GM18511 (cell line): ENCODE measurements at regions not wholly inside any gene's neighbourhood (a gene's known extent, or its start where the extent isn't known, plus 50 kb on each side); places are given as distances from the start of the nearest gene placed in this dataset.
A peak's percentile ranks its signal among the peaks of the same experiment; 100 is the strongest.

ENCODE experiments used
- ATAC-seq: cut with Tn5 transposase; IDR thresholded peaks from one replicate; pipeline ENCODE4 v1.9.1; 2021; ENCODE audit warnings: mild to moderate bottlenecking, moderate library complexity; ENCODE audit not compliant: unreplicated experiment

DNA sequence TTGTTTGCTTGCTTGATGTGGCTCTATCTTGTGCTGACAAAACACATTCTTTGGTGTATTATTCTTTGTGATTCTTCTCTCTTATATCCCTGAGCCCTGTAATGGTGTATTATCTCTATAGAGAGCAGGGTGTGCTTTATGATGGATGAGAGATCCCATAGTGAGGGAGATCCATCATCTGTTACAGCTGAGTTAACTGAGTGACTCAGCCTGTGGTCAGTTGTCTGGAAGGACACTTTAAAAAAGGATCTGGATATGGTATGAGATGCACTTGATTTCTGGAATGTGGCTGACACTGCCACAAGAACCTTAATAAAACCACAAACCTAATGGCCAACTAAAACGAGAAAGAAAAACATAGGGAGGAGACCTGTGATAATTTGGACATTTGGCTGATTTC, 461.4 kb upstream of the SYT1 start:
- no peak for ATAC-seq

DNA sequence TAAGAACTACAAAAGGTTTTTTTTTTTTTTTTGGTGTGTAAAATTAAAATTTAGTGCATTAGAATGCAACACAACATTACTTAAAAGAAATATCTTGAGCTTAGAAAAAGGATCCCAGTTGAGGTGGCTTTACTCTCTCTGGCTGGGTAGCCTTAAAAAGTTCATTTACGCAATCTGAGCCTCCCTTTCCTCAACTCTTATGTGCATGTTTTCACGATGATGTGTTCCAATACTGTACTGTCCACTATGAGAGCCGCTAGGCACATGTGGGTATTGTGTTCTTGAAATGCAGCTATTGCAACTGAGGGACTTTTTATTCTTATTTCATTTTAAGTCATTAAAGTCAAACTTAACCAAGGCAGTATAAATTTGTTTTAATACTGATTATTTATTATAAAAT, 460.9 kb upstream of the SYT1 start:
- no peak for ATAC-seq

DNA sequence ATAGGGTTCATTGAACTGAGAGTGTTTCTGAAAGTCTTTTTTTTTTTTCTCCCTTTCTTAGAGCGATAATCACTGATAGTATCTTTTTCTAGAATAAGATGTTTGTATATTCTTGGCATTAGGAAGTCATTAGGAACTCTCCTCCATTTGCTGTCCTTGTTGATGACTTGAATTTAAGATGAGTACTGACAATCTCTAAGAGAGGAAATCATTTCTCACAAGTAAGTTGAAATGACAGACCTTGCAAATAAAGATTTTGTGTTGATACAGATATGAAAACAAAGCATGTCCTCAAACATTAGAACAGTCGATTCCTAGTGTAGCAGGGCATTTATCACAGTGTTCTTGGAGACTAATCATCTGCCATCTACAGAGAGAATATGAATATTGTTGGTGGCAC, 458.4 kb upstream of the SYT1 start:
- no peak for ATAC-seq

DNA sequence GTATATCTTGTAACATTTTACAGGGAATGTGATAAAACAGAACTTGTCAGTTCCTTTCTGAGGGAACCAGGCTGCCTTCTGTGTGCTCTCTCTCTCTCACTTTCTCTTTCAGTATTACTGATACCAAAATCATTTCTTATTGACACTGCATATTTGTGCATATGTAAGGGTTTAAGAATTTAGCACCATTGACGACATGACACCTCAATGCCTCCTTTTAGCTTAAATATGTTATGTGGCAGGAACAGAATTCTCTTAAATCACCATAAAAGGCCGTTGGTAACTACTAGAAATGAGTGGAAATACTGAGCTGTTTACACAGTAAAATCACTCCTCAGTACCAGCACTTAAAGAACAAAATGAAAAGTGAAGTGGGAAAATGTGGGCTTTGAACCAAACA, 457.7 kb upstream of the SYT1 start:
- ATAC-seq = peak; percentile 86

DNA sequence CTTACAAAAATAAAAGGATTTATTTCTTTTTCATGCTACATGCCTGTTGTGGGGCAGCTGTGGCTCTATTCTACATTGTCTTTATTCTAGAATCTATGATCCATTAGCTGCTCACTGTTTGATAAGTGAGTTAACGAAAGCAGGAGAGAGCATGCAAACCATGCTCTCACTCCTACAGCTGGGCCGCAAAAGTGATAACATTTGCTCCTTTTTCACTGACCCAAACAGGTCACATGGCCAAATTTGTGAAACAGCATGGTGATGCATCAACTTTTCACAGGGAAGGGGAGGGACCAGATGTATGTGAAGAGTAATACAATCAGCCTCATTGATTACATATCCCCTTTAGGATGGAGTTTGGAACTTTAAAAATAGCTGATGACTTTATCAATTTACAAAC, 456.9 kb upstream of the SYT1 start:
- ATAC-seq = no peak

DNA sequence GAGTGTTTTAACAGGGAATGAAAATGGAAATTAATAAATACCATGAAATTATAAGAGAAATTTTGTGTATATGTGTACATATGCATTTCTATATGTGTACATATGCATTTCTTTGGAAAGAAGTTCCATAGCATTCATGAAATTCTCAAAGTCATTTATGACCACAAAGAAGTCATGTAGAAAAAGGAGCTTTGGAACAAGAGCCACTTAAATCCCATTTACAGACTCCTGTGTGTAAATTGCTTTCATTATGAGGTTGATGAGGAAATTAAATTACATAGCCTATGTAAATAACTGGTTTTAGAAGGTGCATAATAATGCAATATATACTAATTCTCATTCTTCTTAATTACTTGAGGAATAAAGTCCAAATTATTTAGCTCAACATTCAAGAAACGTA, 450.5 kb upstream of the SYT1 start:
- ATAC-seq = no peak

DNA sequence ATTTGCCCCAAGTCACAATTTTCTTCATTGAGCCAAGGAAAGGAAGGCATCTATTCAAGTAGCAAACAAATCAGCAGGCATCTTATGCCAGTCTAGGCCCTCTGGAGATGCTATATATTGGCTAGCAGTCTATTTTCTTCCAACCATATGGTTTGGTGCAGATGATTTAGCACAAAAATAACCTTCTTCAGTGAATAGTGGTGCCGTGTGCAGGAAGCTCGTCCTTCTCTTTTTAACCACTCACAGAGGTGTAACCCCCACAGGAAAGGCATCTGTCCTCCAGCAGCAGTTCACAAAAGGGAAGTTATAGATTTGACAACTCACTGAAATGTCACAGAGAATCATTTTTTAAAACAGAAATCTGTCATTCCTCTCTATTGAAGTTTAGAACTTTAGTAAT, 445.7 kb upstream of the SYT1 start:
- peak; percentile 58 for ATAC-seq

DNA sequence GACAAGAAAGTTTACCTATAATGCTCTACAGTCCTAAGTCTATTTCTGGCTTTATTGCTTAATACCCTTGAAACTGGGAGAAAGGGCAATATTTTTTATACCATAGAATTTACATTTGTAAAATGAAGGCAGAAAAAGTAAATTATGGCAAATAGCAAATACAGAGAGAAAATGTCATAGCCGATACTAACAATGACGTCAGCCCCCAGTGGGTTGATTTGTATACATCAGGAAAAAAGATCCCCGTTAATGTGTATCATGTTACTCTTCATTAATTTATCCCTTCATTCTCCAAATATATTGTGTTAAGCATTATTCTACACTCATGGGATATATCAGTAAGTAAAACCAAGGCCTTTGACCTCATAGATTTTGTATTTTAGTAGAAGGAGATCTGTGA, 445.1 kb upstream of the SYT1 start:
- ATAC-seq = no peak

DNA sequence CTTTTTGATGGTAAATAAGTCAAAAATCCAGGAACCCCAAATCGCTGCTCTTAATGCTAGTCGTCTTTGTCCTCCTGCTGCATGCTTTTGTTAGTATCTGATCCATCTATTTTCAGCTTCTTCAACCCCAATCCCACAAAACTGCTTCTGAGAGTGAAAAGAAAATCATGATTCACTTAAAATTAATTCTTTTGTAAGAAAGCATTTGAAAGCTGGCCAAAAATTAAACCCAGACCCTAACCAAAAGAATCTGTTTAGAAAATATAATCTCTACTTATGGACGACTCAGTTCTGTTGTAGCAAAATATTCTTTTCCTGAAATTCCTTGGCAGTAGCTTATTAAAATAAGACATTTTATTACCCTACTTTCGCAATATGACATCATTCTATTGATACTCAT, 443.6 kb upstream of the SYT1 start:
- ATAC-seq = no peak

DNA sequence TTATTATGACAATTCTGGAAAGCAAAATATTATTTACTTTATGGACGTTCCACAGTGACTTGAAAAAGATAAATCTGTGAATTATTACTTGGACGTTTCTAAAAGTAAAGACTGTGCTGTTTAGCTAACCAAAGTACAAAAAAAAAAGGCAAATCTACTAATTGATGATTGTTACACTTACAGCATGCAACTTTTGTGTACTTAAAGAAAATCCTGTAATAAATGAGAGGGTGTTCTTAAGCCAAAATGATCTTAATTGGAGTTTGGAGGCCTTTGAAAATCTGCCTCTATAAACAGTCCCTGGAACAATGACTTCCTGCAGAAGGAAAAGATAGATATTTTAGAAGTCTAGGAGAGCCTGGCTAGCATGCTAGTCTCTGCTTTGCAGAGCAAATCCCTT, 434.0 kb upstream of the SYT1 start:
- no peak for ATAC-seq

DNA sequence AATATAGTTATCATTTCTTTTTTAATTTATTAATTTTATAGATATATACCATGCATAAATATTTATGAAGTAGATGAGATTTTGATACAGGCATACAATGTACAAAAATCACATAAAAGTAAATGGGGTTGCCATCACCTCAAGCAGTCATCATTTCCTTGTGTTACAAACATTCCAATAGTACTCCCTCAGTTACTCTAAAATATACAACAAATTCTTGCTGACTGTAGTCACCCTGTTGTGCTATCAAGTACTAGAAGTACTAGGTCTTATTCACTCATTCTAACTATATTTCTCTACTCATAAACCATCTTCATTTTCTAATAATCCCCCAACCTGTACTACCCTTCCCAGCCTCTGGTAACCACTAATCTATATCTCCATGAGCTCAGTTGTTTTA, 432.6 kb upstream of the SYT1 start:
- ATAC-seq = no peak

DNA sequence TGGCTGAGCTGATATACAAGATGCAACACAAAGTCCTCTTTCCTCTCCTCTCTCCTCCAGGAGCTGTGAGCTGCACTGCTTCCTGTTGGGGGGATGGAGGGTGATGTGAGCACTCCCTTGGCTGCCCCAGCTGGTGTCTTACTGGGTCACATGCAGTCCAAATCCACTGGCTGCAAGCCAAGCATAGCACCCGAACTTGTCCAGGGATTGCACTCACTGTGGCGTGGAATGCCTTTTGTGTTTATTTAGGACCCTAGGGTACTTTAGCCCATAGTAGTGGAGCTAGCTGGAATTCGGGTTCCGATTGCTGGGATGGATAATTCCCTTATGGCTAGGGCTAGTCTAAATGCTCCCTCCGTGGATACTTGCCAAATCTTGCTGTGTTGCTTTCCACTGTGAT, 424.9 kb upstream of the SYT1 start:
- ATAC-seq = no peak

DNA sequence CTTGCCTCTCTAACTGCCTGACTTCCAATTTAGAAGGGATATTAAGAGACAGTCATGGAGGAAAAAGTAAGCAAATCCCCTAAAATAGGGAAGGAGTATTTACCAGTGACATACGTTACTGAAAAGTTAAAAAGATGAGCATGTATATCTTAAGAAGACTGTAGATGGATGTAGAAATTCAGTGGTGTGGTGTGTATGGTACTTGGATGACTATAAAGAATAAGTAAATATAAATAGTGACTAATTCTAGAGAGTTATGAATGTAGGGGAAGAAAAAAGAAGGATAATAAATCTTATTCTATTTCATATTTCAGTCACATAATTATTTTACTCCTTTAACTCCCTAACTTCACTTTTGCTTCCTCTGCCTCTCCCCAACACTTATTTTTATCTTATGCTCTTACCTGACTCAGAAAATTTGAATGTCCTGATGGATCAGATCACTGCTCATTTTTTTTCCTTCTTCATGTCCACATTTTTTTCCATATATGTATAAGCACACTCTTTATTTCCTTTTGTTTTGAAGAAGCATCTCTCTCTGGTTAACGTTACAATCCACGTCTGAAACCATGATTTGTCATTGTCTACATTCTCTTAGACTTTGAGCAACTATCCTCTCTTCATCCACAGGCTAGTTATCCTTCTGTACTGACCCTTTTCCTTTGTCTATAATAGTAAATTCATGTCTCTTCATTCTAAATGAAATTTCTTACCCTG, 422.7 kb upstream of the SYT1 start:
- no peak for ATAC-seq

DNA sequence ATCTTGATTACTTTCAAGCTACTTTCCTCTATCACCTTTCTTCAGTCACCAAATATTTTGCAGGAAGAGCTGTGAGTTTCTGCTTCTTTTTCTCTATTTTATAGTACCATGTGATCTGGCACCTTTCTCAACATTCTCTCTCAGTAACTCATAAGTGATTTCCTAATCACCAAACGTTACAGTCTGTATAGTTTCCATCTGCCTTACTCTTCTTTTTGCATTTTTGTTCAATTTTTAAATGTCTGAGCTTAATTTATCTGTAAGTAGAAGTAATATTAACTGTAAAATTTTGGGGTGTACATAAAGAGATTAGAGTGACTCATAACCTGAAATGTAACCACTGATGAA, 422.1 kb upstream of the SYT1 start:
- ATAC-seq = no peak

DNA sequence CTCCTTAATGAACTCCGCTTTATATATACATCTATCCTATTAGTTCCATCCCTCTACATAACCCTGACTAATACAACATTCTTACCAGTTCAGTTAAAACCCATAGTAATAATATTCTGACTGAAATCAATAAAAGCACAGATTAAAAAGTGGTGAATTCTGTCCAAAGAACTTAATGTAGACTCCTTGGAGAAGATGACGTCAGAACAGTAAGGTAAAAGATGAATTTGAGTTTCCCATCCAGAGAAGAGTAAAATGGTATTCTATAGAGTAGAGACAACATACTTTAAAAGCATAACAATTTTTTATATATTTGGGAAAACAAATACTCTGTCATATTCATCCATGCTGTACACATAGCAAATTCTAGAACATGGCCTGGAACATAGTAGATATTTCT, 418.0 kb upstream of the SYT1 start:
- no peak for ATAC-seq

DNA sequence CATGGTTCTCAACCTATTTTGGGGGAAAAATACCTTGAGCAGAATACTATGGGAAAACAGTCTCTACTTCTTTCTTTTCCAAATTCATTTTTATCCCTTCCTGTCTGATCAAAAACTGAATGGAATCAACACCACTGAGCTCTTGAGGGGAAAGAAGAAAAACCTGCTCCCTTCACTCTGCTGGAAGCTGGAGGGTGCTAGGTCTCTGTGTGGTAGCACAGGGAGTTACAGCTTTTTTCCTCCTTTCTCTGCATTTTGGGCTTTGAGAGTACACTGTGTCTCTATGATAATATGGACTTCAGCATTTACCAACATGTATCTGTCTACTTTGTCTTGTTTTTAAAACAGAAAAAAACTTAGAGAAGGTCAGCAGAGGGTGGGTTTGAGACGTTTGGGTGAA, 417.2 kb upstream of the SYT1 start:
- no peak for ATAC-seq

DNA sequence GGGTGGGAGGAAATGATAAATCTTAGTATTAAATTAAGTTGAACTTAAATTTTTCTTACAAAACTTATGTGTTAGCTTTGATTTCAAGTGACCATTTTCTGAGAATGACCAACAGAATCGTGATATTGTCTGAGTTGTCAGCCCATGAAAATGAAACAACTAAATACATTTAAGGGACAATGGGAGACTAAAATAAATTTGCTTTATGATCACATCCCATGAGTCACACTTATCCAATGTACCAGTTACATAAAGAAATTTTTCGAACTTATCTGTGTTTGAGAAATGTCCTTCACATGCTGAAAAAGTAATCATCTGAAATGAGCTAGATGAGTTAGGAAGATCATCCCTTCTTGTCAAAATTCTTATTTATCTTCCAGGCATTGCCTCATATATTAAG, 415.9 kb upstream of the SYT1 start:
- ATAC-seq = no peak

DNA sequence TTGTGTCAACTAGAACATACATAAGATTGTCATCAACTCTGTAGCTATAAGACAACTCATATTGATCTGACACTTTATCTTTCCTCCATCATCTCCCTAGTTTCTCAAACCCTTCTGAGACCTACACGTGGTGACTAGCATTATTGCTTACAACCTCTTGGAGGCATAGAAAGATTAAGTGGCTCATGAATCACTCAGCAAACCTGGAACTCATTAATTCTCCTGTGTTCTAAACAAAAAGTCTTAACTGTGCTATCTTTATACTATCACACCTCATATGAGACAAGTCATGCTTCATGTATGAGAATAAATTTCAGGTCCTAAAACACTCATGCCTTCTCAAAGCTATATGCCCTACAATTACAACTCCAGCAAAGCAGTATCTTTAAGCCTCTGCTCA, 408.6 kb upstream of the SYT1 start:
- ATAC-seq = no peak

DNA sequence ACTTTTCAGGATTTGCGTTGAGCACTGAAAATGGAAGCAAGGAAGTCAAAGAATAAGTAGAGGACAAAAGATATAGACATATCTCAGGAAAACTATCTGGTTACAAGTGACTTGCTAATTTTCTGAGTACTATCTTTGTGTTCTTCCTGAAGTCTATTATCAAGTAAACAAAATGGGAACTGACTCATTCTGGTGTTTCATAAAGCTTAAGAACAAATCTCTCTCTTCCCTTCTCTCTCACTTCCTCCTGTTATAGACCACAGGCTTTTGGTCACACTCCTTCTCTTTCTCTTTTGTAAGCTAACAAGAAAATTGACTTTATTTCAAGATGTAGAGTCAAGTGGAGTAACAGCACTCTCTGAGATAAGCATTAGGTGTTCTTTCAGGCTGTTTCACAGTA, 406.6 kb upstream of the SYT1 start:
- peak; percentile 100 for ATAC-seq

DNA sequence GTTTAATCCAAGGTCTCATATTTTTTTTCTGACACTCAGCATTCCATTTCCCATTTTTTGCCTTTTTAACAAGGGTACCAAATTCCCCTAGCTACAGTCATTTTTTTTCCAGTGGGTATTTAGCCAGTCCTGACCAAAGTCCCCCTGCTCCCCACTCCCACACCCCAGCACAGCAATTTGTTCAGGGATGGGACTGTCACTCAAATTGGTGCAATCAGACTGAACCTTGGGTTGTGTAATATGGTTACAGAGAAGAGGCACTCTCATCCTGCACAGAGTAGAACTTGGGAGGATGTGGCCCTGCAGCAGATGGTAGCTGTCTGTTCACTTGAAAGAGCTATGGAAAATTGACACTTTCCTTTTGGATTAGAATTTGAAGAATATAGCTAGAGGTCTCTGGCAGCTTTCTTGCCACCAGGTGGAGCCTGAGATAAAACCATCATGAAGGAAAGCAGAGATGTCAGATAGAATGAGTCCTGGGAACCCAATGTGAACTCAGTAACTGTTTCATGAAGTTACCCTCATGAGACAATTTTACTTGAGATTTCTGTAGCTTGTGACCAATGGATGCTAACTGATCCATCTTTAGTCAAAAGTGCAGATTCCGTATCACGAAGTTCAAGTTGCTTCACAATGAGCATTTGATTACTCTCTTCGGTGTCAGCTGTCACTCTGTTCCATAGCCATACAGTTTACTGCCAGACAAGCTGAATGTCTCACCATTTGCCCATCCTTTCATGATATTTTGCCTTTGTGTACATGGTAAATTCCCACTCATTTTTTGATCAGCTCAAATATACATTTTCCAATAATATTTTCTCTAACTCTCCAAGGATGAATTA, 394.0 kb upstream of the SYT1 start:
- peak; percentile 68 for ATAC-seq

DNA sequence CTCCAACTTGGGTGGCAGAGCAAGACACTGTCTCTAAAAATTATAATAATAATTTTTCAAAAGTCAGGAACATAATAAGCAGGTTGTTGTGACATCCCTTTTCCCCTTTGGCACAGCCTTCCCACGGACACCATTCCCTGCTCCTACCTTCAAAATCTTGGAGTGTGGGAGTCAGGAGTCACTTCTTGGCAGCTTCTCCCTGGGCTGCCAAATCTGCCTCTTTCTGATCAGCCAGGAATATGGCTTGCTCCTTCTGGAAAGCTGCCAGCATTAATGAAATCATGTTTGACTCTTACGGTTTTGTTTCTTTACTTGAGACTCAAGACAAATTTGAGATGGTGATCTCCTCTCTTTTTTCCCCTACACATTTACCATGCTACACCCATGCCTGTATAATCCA, 391.4 kb upstream of the SYT1 start:
- no peak for ATAC-seq

DNA sequence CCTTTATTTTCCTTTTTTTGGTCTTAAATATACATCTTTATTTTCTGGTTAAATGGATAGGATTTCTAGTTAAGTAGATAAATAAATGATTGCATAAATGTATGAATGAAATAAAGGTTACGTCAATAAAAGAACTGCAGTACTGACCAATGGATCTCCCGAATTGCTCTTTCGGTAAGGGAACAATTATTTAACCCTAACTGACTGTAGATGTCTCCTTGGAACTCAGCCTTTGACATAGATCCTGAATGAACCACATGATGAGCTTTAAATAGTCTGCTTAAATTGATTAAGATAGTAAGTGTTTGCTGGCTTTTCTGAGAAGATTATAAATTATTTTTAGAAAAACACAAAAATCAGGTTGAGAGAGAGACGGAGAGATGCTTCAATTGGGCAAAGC, 391.0 kb upstream of the SYT1 start:
- ATAC-seq = no peak
